ENCODE measurements at regions not wholly inside any gene's neighbourhood (a gene's known extent, or its start where the extent isn't known, plus 50 kb on each side); places are given as distances from the start of the nearest gene placed in this dataset.
A peak's percentile ranks its signal among the peaks of the same experiment; 100 is the strongest.

GRCh38 chr9:18357321-18357720 is 116.6 kb upstream of the ADAMTSL1 start:
- DNase-seq: no peak

GRCh38 chr9:18358325-18358724 is 115.6 kb upstream of the ADAMTSL1 start:
- no peak for DNase-seq

- DNase-seq: no peak
Measured at GRCh38 chr9:18359335-18359734, 114.6 kb upstream of the ADAMTSL1 start.

- DNase-seq: no peak
Measured at GRCh38 chr9:18360005-18360404, 113.9 kb upstream of the ADAMTSL1 start.

- DNase-seq: no peak
Measured at GRCh38 chr9:18361646-18362045, 112.3 kb upstream of the ADAMTSL1 start.

GRCh38 chr9:18362166-18362565 is 111.8 kb upstream of the ADAMTSL1 start:
- no peak for DNase-seq

- DNase-seq: peak; percentile 11
Measured at GRCh38 chr9:18362901-18363685, 110.9 kb upstream of the ADAMTSL1 start.

GRCh38 chr9:18365651-18366050 is 108.3 kb upstream of the ADAMTSL1 start:
- no peak for DNase-seq

GRCh38 chr9:18366184-18366583 is 107.8 kb upstream of the ADAMTSL1 start:
- DNase-seq: no peak

GRCh38 chr9:18368206-18368605 is 105.7 kb upstream of the ADAMTSL1 start:
- no peak for DNase-seq

- DNase-seq: no peak
Measured at GRCh38 chr9:18371141-18371540, 102.8 kb upstream of the ADAMTSL1 start.

GRCh38 chr9:18371621-18372020 is 102.3 kb upstream of the ADAMTSL1 start:
- no peak for DNase-seq

- DNase-seq: peak; percentile 62
Measured at GRCh38 chr9:18379073-18379811, 94.7 kb upstream of the ADAMTSL1 start.

- no peak for DNase-seq
Measured at GRCh38 chr9:18382243-18382642, 91.7 kb upstream of the ADAMTSL1 start.

- no peak for DNase-seq
Measured at GRCh38 chr9:18384066-18384465, 89.9 kb upstream of the ADAMTSL1 start.

GRCh38 chr9:18385696-18386490 is 88.1 kb upstream of the ADAMTSL1 start:
- no peak for DNase-seq

- DNase-seq: no peak
Measured at GRCh38 chr9:18390393-18390792, 83.6 kb upstream of the ADAMTSL1 start.

- DNase-seq: peak; percentile 58
Measured at GRCh38 chr9:18393340-18394130, 80.4 kb upstream of the ADAMTSL1 start.

GRCh38 chr9:18394847-18395351 is 79.1 kb upstream of the ADAMTSL1 start:
- no peak for DNase-seq

- no peak for DNase-seq
Measured at GRCh38 chr9:18396102-18396728, 77.7 kb upstream of the ADAMTSL1 start.

GRCh38 chr9:18397076-18397475 is 76.9 kb upstream of the ADAMTSL1 start:
- DNase-seq: no peak

- DNase-seq: no peak
Measured at GRCh38 chr9:18398038-18398437, 75.9 kb upstream of the ADAMTSL1 start.

Data from amniotic stem cell (primary cell).